ENCODE measurements at regions not wholly inside any gene's neighbourhood (a gene's known extent, or its start where the extent isn't known, plus 50 kb on each side); places are given as distances from the start of the nearest gene placed in this dataset.
"Not testable (repeated sequence)": the region's sequence is repeated elsewhere in the genome, so short reads cannot be mapped to it uniquely, and the experiment has no call there.

- ATAC-seq: peak in 3 of 4 donors; percentile 59 to 83 (median 71)
- 37 to 61% (median 53%) methylated on average over 3 of the region's 3 CpGs for WGBS, 4 donors
- H3K27ac ChIP-seq: no peak overlapping the region
Observed at GRCh38 chr3:153783741-153784480, 337.3 kb upstream of the ARHGEF26 start.

GRCh38 chr3:153785901-153786300, 335.3 kb upstream of the ARHGEF26 start:
- H3K27ac ChIP-seq: no peak overlapping the region
- no peaks in the 10 kb centered on the region for H3K9me3 ChIP-seq
- intact Hi-C loops (cut with DNase I): no loop called here
- WGBS, 4 donors: 86 to 97% (median 90%) methylated on average over 3 of the region's 3 CpGs
- TF ChIP-seq POLR2A (IDR thresholded peaks at IDR 0.05): no peak
- no peak for TF ChIP-seq CTCF (IDR thresholded peaks at IDR 0.05)
- ATAC-seq (no peak), DNase-seq (no peak)
- H3K36me3 ChIP-seq: no peaks in the 10 kb centered on the region
- H3K4me1 ChIP-seq: no peaks in the 10 kb centered on the region
- no peaks in the 10 kb centered on the region for H3K27me3 ChIP-seq
- H3K4me3 ChIP-seq: no peak overlapping the region

More at GRCh38 chr3:153783741-153784480, 337.3 kb upstream of the ARHGEF26 start:
- Histone ChIP-seq H3K4me1 (no peaks in the 10 kb centered on the region), H3K4me3 (no peak overlapping the region), H3K36me3 (no peaks in the 10 kb centered on the region), H3K9me3 (no peaks in the 10 kb centered on the region), H3K27me3 (no peaks in the 10 kb centered on the region)
- no peak for DNase-seq
- no peak for TF ChIP-seq CTCF (IDR thresholded peaks at IDR 0.05)
- no peak for TF ChIP-seq POLR2A (IDR thresholded peaks at IDR 0.05)
- intact Hi-C loops (cut with DNase I): no loop called here

- Histone ChIP-seq H3K27me3 (no peaks in the 10 kb centered on the region), H3K9me3 (no peaks in the 10 kb centered on the region), H3K4me1 (no peaks in the 10 kb centered on the region), H3K4me3 (no peak overlapping the region), H3K27ac (no peak overlapping the region), H3K36me3 (no peaks in the 10 kb centered on the region)
- ATAC-seq (no peak), DNase-seq (no peak)
- intact Hi-C loops (cut with DNase I): no loop called here
- WGBS, 4 donors: 72 to 83% (median 79%) methylated on average over 3 of the region's 3 CpGs
- TF ChIP-seq CTCF (IDR thresholded peaks at IDR 0.05): no peak
- TF ChIP-seq POLR2A (IDR thresholded peaks at IDR 0.05): no peak
Observed at GRCh38 chr3:153789380-153789779, 331.8 kb upstream of the ARHGEF26 start.

GRCh38 chr3:153797056-153797455, 324.1 kb upstream of the ARHGEF26 start:
- H3K27me3 ChIP-seq; H3K36me3 ChIP-seq; DNase-seq; intact Hi-C loops (cut with DNase I); H3K9me3 ChIP-seq; ATAC-seq; H3K4me3 ChIP-seq; H3K4me1 ChIP-seq; H3K27ac ChIP-seq: not testable (repeated sequence)
- 86 to 93% (median 91%) methylated on average over 8 to 13 of the region's 13 CpGs for WGBS, 4 donors

GRCh38 chr3:153809097-153809496, 312.1 kb upstream of the ARHGEF26 start:
- ATAC-seq (no peak), DNase-seq (no peak)
- no peaks in the 10 kb centered on the region for H3K36me3 ChIP-seq
- WGBS, 4 donors: 48 to 50% (median 49%) methylated on average over 2 of the region's 2 CpGs
- TF ChIP-seq POLR2A (IDR thresholded peaks at IDR 0.05) (no peak), CTCF (IDR thresholded peaks at IDR 0.05) (no peak)
- intact Hi-C loops (cut with DNase I): no loop called here
- H3K4me1 ChIP-seq: no peaks in the 10 kb centered on the region
- H3K27ac ChIP-seq: no peak overlapping the region
- no peak overlapping the region for H3K4me3 ChIP-seq
- no peaks in the 10 kb centered on the region for H3K9me3 ChIP-seq
- no peaks in the 10 kb centered on the region for H3K27me3 ChIP-seq

Measured in heart left ventricle (tissue), 16 donors.